ENCODE measurements at regions not wholly inside any gene's neighbourhood (a gene's known extent, or its start where the extent isn't known, plus 50 kb on each side); places are given as distances from the start of the nearest gene placed in this dataset.

GRCh38 chr10:124251317-124252065, 158.1 kb upstream of the CHST15 start:
- no peak overlapping the region for H3K4me3 ChIP-seq
- no peak overlapping the region for H3K27ac Mint-ChIP-seq
- peaks cover 11% of the 10 kb centered on the region for H3K27me3 Mint-ChIP-seq (ENCODE audit: insufficient read depth, low read depth, poor library complexity)

More at GRCh38 chr10:124251317-124252065, 158.1 kb upstream of the CHST15 start:
- H2AFZ ChIP-seq: no peak overlapping the region
- no peaks in the 10 kb centered on the region for H3F3A ChIP-seq (replicated peaks; ENCODE audit: low read depth)
- no peaks in the 10 kb centered on the region for H3K4me1 Mint-ChIP-seq
- TF ChIP-seq REST (IDR thresholded peaks at IDR 0.05; ENCODE audit: unreplicated experiment) (no peak), ZNF331 (CRISPR knock-in tag; IDR thresholded peaks at IDR 0.05; ENCODE audit: low read depth) (no peak), CTCF (conservative IDR thresholded peaks at IDR 0.05; ENCODE audit: low read depth in 2 of 2) (no peak), POLR2AphosphoS5 (IDR thresholded peaks at IDR 0.05; ENCODE audit: low read depth) (no peak), ZNF462 (CRISPR knock-in tag; IDR thresholded peaks at IDR 0.05) (no peak), EZH2 (IDR thresholded peaks at IDR 0.05; ENCODE audit: low read depth, unreplicated experiment) (no peak), ETS1 (IDR thresholded peaks at IDR 0.05) (no peak), CREB1 (CRISPR knock-in tag; IDR thresholded peaks at IDR 0.05; ENCODE audit: low read depth) (no peak), NANOG (IDR thresholded peaks at IDR 0.05; ENCODE audit: borderline replicate concordance) (no peak), ZNF114 (CRISPR knock-in tag; IDR thresholded peaks at IDR 0.05) (no peak), STAT1 (IDR thresholded peaks at IDR 0.05; ENCODE audit: unreplicated experiment) (no peak), EZH2phosphoT487 (IDR thresholded peaks at IDR 0.05; ENCODE audit: unreplicated experiment) (no peak), JUNB (IDR thresholded peaks at IDR 0.05; ENCODE audit: unreplicated experiment) (no peak)
- no peak overlapping the region for H3K4me2 ChIP-seq
- no peak overlapping the region for H3K4me3 Mint-ChIP-seq
- H3K9me3 Mint-ChIP-seq: peaks cover 5% of the 10 kb centered on the region; the same call in 1 of the 3 replicates
- no peaks in the 10 kb centered on the region for H3K27me3 ChIP-seq (ENCODE audit: insufficient read depth)
- H3K27ac ChIP-seq (ENCODE audit: low read depth): no peak overlapping the region
- H4K20me1 ChIP-seq (replicated peaks; ENCODE audit: insufficient read depth): no peaks in the 10 kb centered on the region
- H3K36me3 Mint-ChIP-seq (ENCODE audit: low read depth): no peaks in the 10 kb centered on the region
- 0 out of 2 replicates have a peak, but pooled peaks cover 3% of the 10 kb centered on the region for H3K9me2 ChIP-seq (ENCODE audit: insufficient read depth)
- H3K4me1 ChIP-seq (ENCODE audit: insufficient read depth): no peaks in the 10 kb centered on the region
- no peak for ATAC-seq
- no peaks in the 10 kb centered on the region for H3K79me2 ChIP-seq (replicated peaks; ENCODE audit: insufficient read depth)
- no peak for DNase-seq (ENCODE audit: low spot score)
- no peaks in the 10 kb centered on the region for H3K36me3 ChIP-seq (ENCODE audit: insufficient read depth)
